Small intestine (tissue), 7 donors: ENCODE measurements at regions not wholly inside any gene's neighbourhood (a gene's known extent, or its start where the extent isn't known, plus 50 kb on each side); places are given as distances from the start of the nearest gene placed in this dataset.

Source experiments
- DNase-seq, 2 donors: peaks; one replicate each; pipeline versions ENCODE4 v3.0.0 to v3.0.0-alpha.2; 2013
- FAIRE-seq: peaks from 2 replicates; lab custom pipeline; 2012; peaks lifted over from hg19 to GRCh38; lab: Jason Lieb, UNC
- H3K27ac ChIP-seq, 3 donors: one replicate each; pipeline ENCODE4 v1.5.1; 2013; ENCODE audit warnings: low read length in 2 of 3, mild to moderate bottlenecking in 2 of 3, control low read depth in 1 of 3, inconsistent platforms in 1 of 3, low read depth in 1 of 3, moderate library complexity in 1 of 3
- H3K27me3 ChIP-seq, 3 donors: one replicate each; pipeline ENCODE4 v1.6.1; 2013; ENCODE audit warnings: low read length in 3 of 3, inconsistent platforms in 1 of 3; ENCODE audit not compliant: control insufficient read depth in 3 of 3, insufficient read depth in 3 of 3
- H3K36me3 ChIP-seq, 3 donors: one replicate each; pipeline ENCODE4 v1.6.1; 2013; ENCODE audit warnings: low read length in 3 of 3, inconsistent platforms in 1 of 3, low read depth in 1 of 3, mild to moderate bottlenecking in 1 of 3, moderate library complexity in 1 of 3; ENCODE audit not compliant: control insufficient read depth in 3 of 3, insufficient read depth in 2 of 3
- H3K4me1 ChIP-seq, 3 donors: one replicate each; pipeline ENCODE4 v1.6.1; 2013; ENCODE audit warnings: low read length in 2 of 3, inconsistent platforms in 1 of 3, low read depth in 1 of 3, mild to moderate bottlenecking in 1 of 3, moderate library complexity in 1 of 3; ENCODE audit not compliant: control insufficient read depth in 3 of 3, insufficient read depth in 2 of 3
- H3K4me3 ChIP-seq, 3 donors: one replicate each; pipeline ENCODE4 v1.5.1; 2013; ENCODE audit warnings: low read length in 3 of 3, control low read depth in 1 of 3, inconsistent platforms in 1 of 3, low read depth in 1 of 3, mild to moderate bottlenecking in 1 of 3, moderate library complexity in 1 of 3
- H3K9me3 ChIP-seq, 2 donors: one replicate each; pipeline ENCODE4 v1.6.1; 2013; ENCODE audit warnings: low read depth in 1 of 2, low read length in 1 of 2; ENCODE audit not compliant: control insufficient read depth in 2 of 2, insufficient read depth in 1 of 2
- WGBS, 3 donors: extraction: QIAGEN DNeasy Blood & Tissue Kit; methylation state at CpG; one replicate each; pipeline ENCODE4 v1.1.7; 2013; 5-methylcytosine and 5-hydroxymethylcytosine counted together
- donor health status: healthy with polysubstance abuse.
- donor health status: control.
- donor health status: control.
- donor health status: Bipolar disorder and iron deficiency.
- donor health status: healthy.

DNA sequence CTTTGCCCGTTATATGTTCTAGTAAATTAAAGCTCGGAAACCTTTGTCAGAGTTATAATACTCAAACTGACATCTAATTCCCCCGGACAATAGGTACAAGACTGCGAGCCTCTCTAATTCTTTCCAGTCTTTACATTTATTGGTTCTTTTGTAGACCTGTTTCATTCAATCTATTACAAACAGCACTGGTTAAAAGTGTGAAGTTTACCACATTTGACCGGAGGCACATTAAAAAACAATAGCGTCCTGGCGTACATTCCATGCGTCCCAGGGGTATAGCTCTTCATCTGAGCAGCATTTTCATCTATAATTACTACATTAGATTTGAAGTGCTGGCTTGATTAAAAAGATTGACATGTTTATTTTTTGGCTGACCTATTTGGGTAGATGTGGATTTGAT lies 49.9 kb upstream of the TENM3 start:
- Histone ChIP-seq H3K36me3 (no peaks in the 10 kb centered on the region), H3K27ac (no peak overlapping the region), H3K4me1 (no peaks in the 10 kb centered on the region), H3K9me3 (no peaks in the 10 kb centered on the region), H3K4me3 (no peak overlapping the region), H3K27me3 (no peaks in the 10 kb centered on the region)
- no peak for DNase-seq
- WGBS, 3 donors: 89 to 94% (median 90%) methylated on average over 8 of the region's 8 CpGs
- FAIRE-seq: no peak
